Small intestine (tissue), 7 donors: ENCODE measurements at regions not wholly inside any gene's neighbourhood (a gene's known extent, or its start where the extent isn't known, plus 50 kb on each side); places are given as distances from the start of the nearest gene placed in this dataset.

ENCODE experiments used
- DNase-seq, 2 donors: peaks; one replicate each; pipeline versions ENCODE4 v3.0.0 to v3.0.0-alpha.2; 2013
- FAIRE-seq: peaks from 2 replicates; lab custom pipeline; 2012; peaks lifted over from hg19 to GRCh38; lab: Jason Lieb, UNC
- H3K27ac ChIP-seq, 3 donors: one replicate each; pipeline ENCODE4 v1.5.1; 2013; ENCODE audit warnings: low read length in 2 of 3, mild to moderate bottlenecking in 2 of 3, control low read depth in 1 of 3, inconsistent platforms in 1 of 3, low read depth in 1 of 3, moderate library complexity in 1 of 3
- H3K27me3 ChIP-seq, 3 donors: one replicate each; pipeline ENCODE4 v1.6.1; 2013; ENCODE audit warnings: low read length in 3 of 3, inconsistent platforms in 1 of 3; ENCODE audit not compliant: control insufficient read depth in 3 of 3, insufficient read depth in 3 of 3
- H3K36me3 ChIP-seq, 3 donors: one replicate each; pipeline ENCODE4 v1.6.1; 2013; ENCODE audit warnings: low read length in 3 of 3, inconsistent platforms in 1 of 3, low read depth in 1 of 3, mild to moderate bottlenecking in 1 of 3, moderate library complexity in 1 of 3; ENCODE audit not compliant: control insufficient read depth in 3 of 3, insufficient read depth in 2 of 3
- H3K4me1 ChIP-seq, 3 donors: one replicate each; pipeline ENCODE4 v1.6.1; 2013; ENCODE audit warnings: low read length in 2 of 3, inconsistent platforms in 1 of 3, low read depth in 1 of 3, mild to moderate bottlenecking in 1 of 3, moderate library complexity in 1 of 3; ENCODE audit not compliant: control insufficient read depth in 3 of 3, insufficient read depth in 2 of 3
- H3K4me3 ChIP-seq, 3 donors: one replicate each; pipeline ENCODE4 v1.5.1; 2013; ENCODE audit warnings: low read length in 3 of 3, control low read depth in 1 of 3, inconsistent platforms in 1 of 3, low read depth in 1 of 3, mild to moderate bottlenecking in 1 of 3, moderate library complexity in 1 of 3
- H3K9me3 ChIP-seq, 2 donors: one replicate each; pipeline ENCODE4 v1.6.1; 2013; ENCODE audit warnings: low read depth in 1 of 2, low read length in 1 of 2; ENCODE audit not compliant: control insufficient read depth in 2 of 2, insufficient read depth in 1 of 2
- WGBS, 3 donors: extraction: QIAGEN DNeasy Blood & Tissue Kit; methylation state at CpG; one replicate each; pipeline ENCODE4 v1.1.7; 2013; 5-methylcytosine and 5-hydroxymethylcytosine counted together
- donor health status: healthy with polysubstance abuse.
- donor health status: control.
- donor health status: control.
- donor health status: Bipolar disorder and iron deficiency.
- donor health status: healthy.

DNA sequence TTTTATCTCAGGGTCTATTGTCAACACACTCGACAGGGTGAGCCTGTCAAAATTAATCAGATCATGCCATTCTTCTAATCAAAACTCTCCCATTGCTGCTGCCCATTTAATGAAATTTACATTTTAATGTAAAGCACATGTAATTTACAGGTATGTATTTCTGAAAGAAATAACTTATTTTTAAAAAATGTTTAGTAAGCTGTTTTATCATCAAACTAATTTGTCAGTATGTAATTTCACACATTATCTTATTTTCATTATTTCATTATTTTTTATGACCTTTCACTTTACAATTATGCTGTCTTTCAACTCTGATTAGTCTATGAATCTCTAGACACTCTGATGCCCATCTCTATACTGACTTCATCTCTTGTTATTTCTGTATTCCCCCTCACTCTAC, 467.8 kb downstream of the ZNF804A start:
- H3K27me3 ChIP-seq: no peaks in the 10 kb centered on the region
- H3K4me1 ChIP-seq: no peaks in the 10 kb centered on the region
- H3K36me3 ChIP-seq: no peaks in the 10 kb centered on the region
- FAIRE-seq: no peak
- H3K4me3 ChIP-seq: no peak overlapping the region
- H3K27ac ChIP-seq: no peak overlapping the region
- H3K9me3 ChIP-seq: no peaks in the 10 kb centered on the region
- DNase-seq: no peak
- WGBS, 3 donors: 47 to 68% (median 55%) methylated on average over 1 of the region's 1 CpG

GRCh38 chr2:185069107-185069506, 470.8 kb downstream of the ZNF804A start:
- no peak overlapping the region for H3K4me3 ChIP-seq
- no peaks in the 10 kb centered on the region for H3K4me1 ChIP-seq
- FAIRE-seq: no peak
- WGBS, 3 donors: 58 to 72% (median 59%) methylated on average over 2 of the region's 2 CpGs
- no peaks in the 10 kb centered on the region for H3K27me3 ChIP-seq
- no peaks in the 10 kb centered on the region for H3K9me3 ChIP-seq
- no peak for DNase-seq
- H3K36me3 ChIP-seq: no peaks in the 10 kb centered on the region
- no peak overlapping the region for H3K27ac ChIP-seq

GRCh38 chr2:185074156-185074555, 475.8 kb downstream of the ZNF804A start:
- no peaks in the 10 kb centered on the region for H3K4me1 ChIP-seq
- H3K27ac ChIP-seq: no peak overlapping the region
- no peaks in the 10 kb centered on the region for H3K9me3 ChIP-seq
- no peak for DNase-seq
- H3K27me3 ChIP-seq: no peaks in the 10 kb centered on the region
- no peaks in the 10 kb centered on the region for H3K36me3 ChIP-seq
- H3K4me3 ChIP-seq: no peak overlapping the region
- no peak for FAIRE-seq

DNA sequence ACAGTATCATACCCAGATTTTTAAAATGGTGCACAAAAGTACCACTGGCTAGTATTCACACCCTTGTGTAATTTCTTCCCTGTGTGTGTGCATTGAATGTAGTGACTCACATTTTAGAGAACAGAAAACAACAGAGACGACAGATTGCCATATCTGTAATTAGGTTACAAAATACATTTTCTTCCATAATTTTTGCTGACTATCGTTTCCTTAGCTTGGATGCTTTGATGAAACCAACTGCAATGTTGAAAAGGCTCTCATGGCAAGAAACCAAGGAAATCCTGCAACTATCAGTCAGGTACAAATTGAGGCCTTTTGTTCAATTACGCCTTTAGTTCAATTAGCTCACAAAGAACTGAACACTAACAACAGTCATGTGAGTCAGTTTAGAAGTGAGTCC, 484.4 kb downstream of the ZNF804A start:
- Histone ChIP-seq H3K4me1 (no peaks in the 10 kb centered on the region), H3K27ac (no peak overlapping the region), H3K4me3 (no peak overlapping the region), H3K9me3 (no peaks in the 10 kb centered on the region), H3K27me3 (no peaks in the 10 kb centered on the region), H3K36me3 (no peaks in the 10 kb centered on the region)
- WGBS, 3 donors: 90 to 92% (median 91%) methylated on average over 3 of the region's 3 CpGs
- FAIRE-seq (no peak), DNase-seq (no peak)

- no peak overlapping the region for H3K4me3 ChIP-seq
- H3K27ac ChIP-seq: no peak overlapping the region
- H3K9me3 ChIP-seq: no peaks in the 10 kb centered on the region
- no peak for DNase-seq
- no peak for FAIRE-seq
- no peaks in the 10 kb centered on the region for H3K36me3 ChIP-seq
- no peaks in the 10 kb centered on the region for H3K4me1 ChIP-seq
- 65 to 73% (median 69%) methylated on average over 2 of the region's 2 CpGs for WGBS, 3 donors
- H3K27me3 ChIP-seq: no peaks in the 10 kb centered on the region
Measured at GRCh38 chr2:185108588-185108987, 510.3 kb downstream of the ZNF804A start.

DNA sequence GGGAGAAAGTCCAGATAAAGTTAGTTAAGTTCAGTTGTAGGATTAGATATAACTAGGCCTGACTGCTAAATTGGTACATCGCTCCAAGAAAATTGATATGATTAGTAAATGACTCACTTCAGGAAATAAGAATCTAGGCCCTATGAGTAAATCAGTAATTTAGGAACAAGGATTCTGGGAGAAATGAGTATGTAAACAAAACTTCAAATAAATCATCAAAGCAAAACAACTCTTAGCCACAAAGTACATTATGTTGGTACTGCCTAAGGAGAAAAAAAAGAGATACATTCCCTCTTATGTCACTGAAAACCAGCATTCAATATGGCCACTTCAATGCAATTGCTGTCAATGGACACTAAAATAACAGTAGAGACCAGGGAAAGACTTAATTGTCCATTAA, 529.1 kb downstream of the ZNF804A start:
- WGBS, 3 donors: 23 to 74% (median 42%) methylated on average over 1 of the region's 1 CpG
- H3K4me3 ChIP-seq: no peak overlapping the region
- H3K27me3 ChIP-seq: no peaks in the 10 kb centered on the region
- no peak overlapping the region for H3K27ac ChIP-seq
- DNase-seq: peak in 1 of 2 donors; percentile 9
- no peaks in the 10 kb centered on the region for H3K4me1 ChIP-seq
- no peak for FAIRE-seq
- peaks cover 0 to 2% of the 10 kb centered on the region in 2 donors for H3K9me3 ChIP-seq
- no peaks in the 10 kb centered on the region for H3K36me3 ChIP-seq

GRCh38 chr2:185128346-185128745, 530.0 kb downstream of the ZNF804A start:
- DNase-seq (no peak), FAIRE-seq (no peak)
- H3K27me3 ChIP-seq: no peaks in the 10 kb centered on the region
- H3K36me3 ChIP-seq: no peaks in the 10 kb centered on the region
- peaks cover 0 to 2% of the 10 kb centered on the region in 2 donors for H3K9me3 ChIP-seq
- no peak overlapping the region for H3K27ac ChIP-seq
- no peaks in the 10 kb centered on the region for H3K4me1 ChIP-seq
- H3K4me3 ChIP-seq: no peak overlapping the region

- FAIRE-seq: no peak
- Histone ChIP-seq H3K27me3 (no peaks in the 10 kb centered on the region), H3K36me3 (no peaks in the 10 kb centered on the region), H3K4me3 (no peak overlapping the region), H3K9me3 (peaks cover 0 to 2% of the 10 kb centered on the region in 2 donors), H3K4me1 (no peaks in the 10 kb centered on the region), H3K27ac (no peak overlapping the region)
- 61 to 66% (median 63%) methylated on average over 2 of the region's 2 CpGs for WGBS, 3 donors
- DNase-seq: no peak
Measured at GRCh38 chr2:185128996-185129395, 530.7 kb downstream of the ZNF804A start.

GRCh38 chr2:185130685-185131084, 532.4 kb downstream of the ZNF804A start:
- FAIRE-seq (no peak), DNase-seq (no peak)
- Histone ChIP-seq H3K27me3 (no peaks in the 10 kb centered on the region), H3K4me3 (no peak overlapping the region), H3K4me1 (no peaks in the 10 kb centered on the region), H3K36me3 (no peaks in the 10 kb centered on the region), H3K9me3 (peaks cover 0 to 2% of the 10 kb centered on the region in 2 donors), H3K27ac (no peak overlapping the region)
- WGBS, 3 donors: 72 to 90% (median 74%) methylated on average over 4 of the region's 4 CpGs
